Right lobe of liver (tissue), 4 donors: ENCODE measurements at regions not wholly inside any gene's neighbourhood (a gene's known extent, or its start where the extent isn't known, plus 50 kb on each side); places are given as distances from the start of the nearest gene placed in this dataset.

Experiments
- CTCF ChIP-seq, 4 donors: fragments of 200-600 bp in 3 of 4; fragments of 450-650 bp in 1 of 4; IDR thresholded peaks; one replicate each; pipeline versions ENCODE4 v1.5.1 to v1.8.0; 2016 to 2022; ENCODE audit warnings: antibody characterized with exemption in 4 of 4, mild to moderate bottlenecking in 2 of 4
- POLR2A ChIP-seq: fragments of 450-650 bp; IDR thresholded peaks from one replicate; pipeline ENCODE4 v1.6.1; 2017; ENCODE audit warnings: antibody characterized with exemption, mild to moderate bottlenecking
- donor health status: DM: no; HTN: no; CAD: no.
- donor health status: DM: no; HTN: no; CAD: no.
- donor health status: DM: no; HTN: yes; CAD: no.

DNA sequence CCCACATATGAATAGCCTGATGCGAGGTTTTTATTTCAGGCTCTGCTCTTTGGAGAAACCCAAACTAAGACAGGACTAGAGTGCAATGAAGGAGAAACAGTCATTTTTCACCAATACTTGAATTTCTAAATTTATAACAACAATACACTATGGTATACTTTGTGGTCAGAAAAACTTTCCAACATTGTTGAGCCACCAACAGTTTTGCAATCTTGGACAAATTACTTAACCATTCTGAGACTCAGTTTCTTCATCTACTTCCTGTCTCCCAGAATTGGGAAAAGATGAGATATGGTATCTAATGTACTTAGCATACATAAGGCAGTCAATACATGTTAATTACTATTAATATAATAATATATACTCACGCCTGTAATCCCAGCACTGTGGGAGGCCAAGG lies 519.8 kb upstream of the PLXNA2 start:
- TF ChIP-seq CTCF (IDR thresholded peaks at IDR 0.05) (no peak), POLR2A (no peak)
